ENCODE measurements at regions not wholly inside any gene's neighbourhood (a gene's known extent, or its start where the extent isn't known, plus 50 kb on each side); places are given as distances from the start of the nearest gene placed in this dataset.
A peak's percentile ranks its signal among the peaks of the same experiment; 100 is the strongest.

- Histone ChIP-seq H3K9ac (ENCODE audit: low read depth in 1 of 3, low read length in 3 of 3) (no peak overlapping the region), H3K4me3 (ENCODE audit: low read length in 3 of 3) (no peak overlapping the region), H3K36me3 (ENCODE audit: control insufficient read depth in 3 of 3, insufficient read depth in 3 of 3, low read length in 3 of 3) (no peaks in the 10 kb centered on the region), H3K9me3 (ENCODE audit: control insufficient read depth in 3 of 3, low read length in 3 of 3) (no peaks in the 10 kb centered on the region), H3K4me1 (ENCODE audit: control insufficient read depth in 3 of 3, insufficient read depth in 3 of 3, low read length in 3 of 3) (peaks cover 12 to 18% (median 17%) of the 10 kb centered on the region in 3 donors), H3K27me3 (ENCODE audit: control insufficient read depth in 3 of 3, insufficient read depth in 3 of 3, low read length in 3 of 3) (peaks cover 5 to 15% (median 12%) of the 10 kb centered on the region in 3 donors), H3K27ac (ENCODE audit: low read depth, low read length) (no peak overlapping the region)
These were observed 371.6 kb downstream of the RPS24 start for GRCh38 chr10:78405231-78405630.

- H3K9ac ChIP-seq (ENCODE audit: low read depth in 1 of 3, low read length in 3 of 3) = no peak overlapping the region
- no peak overlapping the region for H3K27ac ChIP-seq (ENCODE audit: low read depth, low read length)
- H3K4me1 ChIP-seq (ENCODE audit: control insufficient read depth in 3 of 3, insufficient read depth in 3 of 3, low read length in 3 of 3) = peaks cover 12 to 18% (median 17%) of the 10 kb centered on the region in 3 donors
- no peaks in the 10 kb centered on the region for H3K9me3 ChIP-seq (ENCODE audit: control insufficient read depth in 3 of 3, low read length in 3 of 3)
- peaks cover 5 to 15% (median 12%) of the 10 kb centered on the region in 3 donors for H3K27me3 ChIP-seq (ENCODE audit: control insufficient read depth in 3 of 3, insufficient read depth in 3 of 3, low read length in 3 of 3)
- no peaks in the 10 kb centered on the region for H3K36me3 ChIP-seq (ENCODE audit: control insufficient read depth in 3 of 3, insufficient read depth in 3 of 3, low read length in 3 of 3)
- H3K4me3 ChIP-seq (ENCODE audit: low read length in 3 of 3) = no peak overlapping the region
These were observed 372.1 kb downstream of the RPS24 start for GRCh38 chr10:78405736-78406135.

GRCh38 chr10:78406648-78407008, 373.0 kb downstream of the RPS24 start:
- peaks cover 12 to 18% (median 17%) of the 10 kb centered on the region in 3 donors for H3K4me1 ChIP-seq (ENCODE audit: control insufficient read depth in 3 of 3, insufficient read depth in 3 of 3, low read length in 3 of 3)
- H3K9ac ChIP-seq (ENCODE audit: low read depth in 1 of 3, low read length in 3 of 3) = no peak overlapping the region
- H3K27ac ChIP-seq (ENCODE audit: low read depth, low read length) = no peak overlapping the region
- H3K27me3 ChIP-seq (ENCODE audit: control insufficient read depth in 3 of 3, insufficient read depth in 3 of 3, low read length in 3 of 3) = peaks cover 5 to 15% (median 12%) of the 10 kb centered on the region in 3 donors
- H3K9me3 ChIP-seq (ENCODE audit: control insufficient read depth in 3 of 3, low read length in 3 of 3) = no peaks in the 10 kb centered on the region
- no peak overlapping the region for H3K4me3 ChIP-seq (ENCODE audit: low read length in 3 of 3)
- H3K36me3 ChIP-seq (ENCODE audit: control insufficient read depth in 3 of 3, insufficient read depth in 3 of 3, low read length in 3 of 3) = no peaks in the 10 kb centered on the region

- Histone ChIP-seq H3K9ac (ENCODE audit: low read depth in 1 of 3, low read length in 3 of 3) (no peak overlapping the region), H3K4me1 (ENCODE audit: control insufficient read depth in 3 of 3, insufficient read depth in 3 of 3, low read length in 3 of 3) (peaks cover 12 to 18% (median 17%) of the 10 kb centered on the region in 3 donors), H3K27me3 (ENCODE audit: control insufficient read depth in 3 of 3, insufficient read depth in 3 of 3, low read length in 3 of 3) (peaks cover 5 to 15% (median 12%) of the 10 kb centered on the region in 3 donors), H3K27ac (ENCODE audit: low read depth, low read length) (no peak overlapping the region), H3K9me3 (ENCODE audit: control insufficient read depth in 3 of 3, low read length in 3 of 3) (no peaks in the 10 kb centered on the region), H3K4me3 (ENCODE audit: low read length in 3 of 3) (no peak overlapping the region), H3K36me3 (ENCODE audit: control insufficient read depth in 3 of 3, insufficient read depth in 3 of 3, low read length in 3 of 3) (no peaks in the 10 kb centered on the region)
These were observed 373.5 kb downstream of the RPS24 start for GRCh38 chr10:78407009-78407711.

- no peaks in the 10 kb centered on the region for H3K36me3 ChIP-seq (ENCODE audit: control insufficient read depth in 3 of 3, insufficient read depth in 3 of 3, low read length in 3 of 3)
- peaks cover 5 to 15% (median 12%) of the 10 kb centered on the region in 3 donors for H3K27me3 ChIP-seq (ENCODE audit: control insufficient read depth in 3 of 3, insufficient read depth in 3 of 3, low read length in 3 of 3)
- H3K4me3 ChIP-seq (ENCODE audit: low read length in 3 of 3) = no peak overlapping the region
- H3K9me3 ChIP-seq (ENCODE audit: control insufficient read depth in 3 of 3, low read length in 3 of 3) = no peaks in the 10 kb centered on the region
- H3K27ac ChIP-seq (ENCODE audit: low read depth, low read length) = no peak overlapping the region
- H3K4me1 ChIP-seq (ENCODE audit: control insufficient read depth in 3 of 3, insufficient read depth in 3 of 3, low read length in 3 of 3) = peaks cover 12 to 18% (median 17%) of the 10 kb centered on the region in 3 donors
- no peak overlapping the region for H3K9ac ChIP-seq (ENCODE audit: low read depth in 1 of 3, low read length in 3 of 3)
These were observed 374.3 kb downstream of the RPS24 start for GRCh38 chr10:78407966-78408365.

GRCh38 chr10:78408671-78409472, 375.2 kb downstream of the RPS24 start:
- peak overlapping the region in 1 of 3 donors; percentile 62 for H3K9ac ChIP-seq (ENCODE audit: low read depth in 1 of 3, low read length in 3 of 3)
- H3K4me3 ChIP-seq (ENCODE audit: low read length in 3 of 3) = peak overlapping the region in 1 of 3 donors; percentile 45
- peaks cover 12 to 18% (median 17%) of the 10 kb centered on the region in 3 donors for H3K4me1 ChIP-seq (ENCODE audit: control insufficient read depth in 3 of 3, insufficient read depth in 3 of 3, low read length in 3 of 3)
- no peaks in the 10 kb centered on the region for H3K9me3 ChIP-seq (ENCODE audit: control insufficient read depth in 3 of 3, low read length in 3 of 3)
- H3K27ac ChIP-seq (ENCODE audit: low read depth, low read length) = peak overlapping the region; percentile 11
- peaks cover 5 to 15% (median 12%) of the 10 kb centered on the region in 3 donors for H3K27me3 ChIP-seq (ENCODE audit: control insufficient read depth in 3 of 3, insufficient read depth in 3 of 3, low read length in 3 of 3)
- H3K36me3 ChIP-seq (ENCODE audit: control insufficient read depth in 3 of 3, insufficient read depth in 3 of 3, low read length in 3 of 3) = no peaks in the 10 kb centered on the region

GRCh38 chr10:78410046-78410965, 376.6 kb downstream of the RPS24 start:
- peaks cover 12 to 18% (median 17%) of the 10 kb centered on the region in 3 donors for H3K4me1 ChIP-seq (ENCODE audit: control insufficient read depth in 3 of 3, insufficient read depth in 3 of 3, low read length in 3 of 3)

GRCh38 chr10:78411716-78412115, 378.1 kb downstream of the RPS24 start:
- Histone ChIP-seq H3K27me3 (ENCODE audit: control insufficient read depth in 3 of 3, insufficient read depth in 3 of 3, low read length in 3 of 3) (peaks cover 0 to under 1% (median under 1%) of the 10 kb centered on the region in 3 donors), H3K4me1 (ENCODE audit: control insufficient read depth in 3 of 3, insufficient read depth in 3 of 3, low read length in 3 of 3) (peaks cover 12 to 18% (median 16%) of the 10 kb centered on the region in 3 donors), H3K36me3 (ENCODE audit: control insufficient read depth in 3 of 3, insufficient read depth in 3 of 3, low read length in 3 of 3) (no peaks in the 10 kb centered on the region), H3K9me3 (ENCODE audit: control insufficient read depth in 3 of 3, low read length in 3 of 3) (no peaks in the 10 kb centered on the region), H3K27ac (ENCODE audit: low read depth, low read length) (no peak overlapping the region), H3K9ac (ENCODE audit: low read depth in 1 of 3, low read length in 3 of 3) (no peak overlapping the region), H3K4me3 (ENCODE audit: low read length in 3 of 3) (no peak overlapping the region)

More at GRCh38 chr10:78410046-78410965, 376.6 kb downstream of the RPS24 start:
- H3K9ac ChIP-seq (ENCODE audit: low read depth in 1 of 3, low read length in 3 of 3) = no peak overlapping the region
- no peak overlapping the region for H3K4me3 ChIP-seq (ENCODE audit: low read length in 3 of 3)
- H3K9me3 ChIP-seq (ENCODE audit: control insufficient read depth in 3 of 3, low read length in 3 of 3) = no peaks in the 10 kb centered on the region
- no peaks in the 10 kb centered on the region for H3K36me3 ChIP-seq (ENCODE audit: control insufficient read depth in 3 of 3, insufficient read depth in 3 of 3, low read length in 3 of 3)
- H3K27ac ChIP-seq (ENCODE audit: low read depth, low read length) = no peak overlapping the region
- peaks cover 3 to 11% (median 6%) of the 10 kb centered on the region in 3 donors for H3K27me3 ChIP-seq (ENCODE audit: control insufficient read depth in 3 of 3, insufficient read depth in 3 of 3, low read length in 3 of 3)

GRCh38 chr10:78412605-78413004, 378.9 kb downstream of the RPS24 start:
- no peak overlapping the region for H3K27ac ChIP-seq (ENCODE audit: low read depth, low read length)
- peaks cover 10 to 16% (median 15%) of the 10 kb centered on the region in 3 donors for H3K4me1 ChIP-seq (ENCODE audit: control insufficient read depth in 3 of 3, insufficient read depth in 3 of 3, low read length in 3 of 3)
- no peaks in the 10 kb centered on the region for H3K9me3 ChIP-seq (ENCODE audit: control insufficient read depth in 3 of 3, low read length in 3 of 3)
- H3K9ac ChIP-seq (ENCODE audit: low read depth in 1 of 3, low read length in 3 of 3) = no peak overlapping the region
- H3K36me3 ChIP-seq (ENCODE audit: control insufficient read depth in 3 of 3, insufficient read depth in 3 of 3, low read length in 3 of 3) = no peaks in the 10 kb centered on the region
- H3K27me3 ChIP-seq (ENCODE audit: control insufficient read depth in 3 of 3, insufficient read depth in 3 of 3, low read length in 3 of 3) = no peaks in the 10 kb centered on the region
- H3K4me3 ChIP-seq (ENCODE audit: low read length in 3 of 3) = no peak overlapping the region
